GM19238 (cell line): ENCODE measurements at regions not wholly inside any gene's neighbourhood (a gene's known extent, or its start where the extent isn't known, plus 50 kb on each side); places are given as distances from the start of the nearest gene placed in this dataset.
"Not testable (repeated sequence)": the region's sequence is repeated elsewhere in the genome, so short reads cannot be mapped to it uniquely, and the experiment has no call there.

Experiments
- DNase-seq: peaks from one replicate; pipeline ENCODE4 v3.0.0; 2011; ENCODE audit warnings: low spot score; ENCODE audit not compliant: insufficient read length

DNA sequence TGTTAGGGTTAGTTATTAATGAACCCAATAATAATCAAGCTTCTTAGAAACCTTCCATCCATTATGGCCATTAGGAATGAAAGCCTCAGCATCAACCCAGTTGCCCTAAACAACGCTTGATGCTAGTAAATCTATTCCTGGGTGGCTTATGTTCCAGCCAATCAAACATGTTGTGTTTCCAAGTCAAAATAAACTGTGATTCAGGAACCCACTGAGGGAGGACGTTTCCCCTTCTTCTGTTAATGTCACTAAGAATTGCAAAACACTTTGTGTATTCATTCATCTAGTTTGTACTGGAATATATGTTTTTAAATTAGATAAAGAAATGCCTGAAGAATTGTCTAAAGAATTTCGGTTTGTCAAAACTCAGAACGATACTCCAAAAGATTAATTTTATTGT, 142.5 kb upstream of the MSX2 start:
- no peak for DNase-seq

DNA sequence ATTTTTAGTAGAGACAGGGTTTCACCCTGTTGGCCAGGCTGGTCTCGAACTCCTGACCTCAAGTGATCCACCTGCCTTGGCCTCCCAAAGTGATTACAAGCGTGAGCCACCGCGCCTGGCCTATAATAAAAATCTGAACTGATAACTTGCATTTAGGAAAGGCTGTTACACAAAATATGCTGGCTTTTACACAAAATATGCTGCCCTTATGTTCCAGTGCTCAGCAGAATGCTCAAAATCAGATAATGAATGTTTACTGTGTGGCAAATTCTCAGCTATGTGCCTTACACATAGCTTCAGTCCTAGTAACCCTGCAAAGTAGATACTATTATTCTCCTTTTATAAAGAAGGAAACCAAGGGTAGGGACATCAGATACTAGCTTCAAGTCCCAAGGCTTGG, 141.3 kb upstream of the MSX2 start:
- DNase-seq = no peak

DNA sequence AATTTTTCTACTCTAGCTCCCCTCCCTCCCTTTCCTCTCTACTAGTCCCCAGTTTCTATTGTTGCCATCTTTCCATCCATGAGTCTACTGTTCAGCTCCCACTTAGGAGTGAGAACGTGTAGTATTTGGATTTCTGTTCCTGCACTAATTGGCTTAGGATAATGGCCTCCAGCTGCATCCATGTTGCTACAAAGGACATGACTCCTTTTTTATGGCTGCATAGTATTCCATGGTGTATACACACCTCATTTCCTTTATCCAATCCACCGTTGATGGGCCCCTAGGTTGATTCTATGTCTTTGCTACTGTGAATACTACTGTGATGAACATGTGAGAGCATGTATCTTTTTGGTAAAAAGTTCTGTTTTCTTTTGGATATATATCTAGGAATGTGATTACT, 138.9 kb upstream of the MSX2 start:
- DNase-seq = no peak

DNA sequence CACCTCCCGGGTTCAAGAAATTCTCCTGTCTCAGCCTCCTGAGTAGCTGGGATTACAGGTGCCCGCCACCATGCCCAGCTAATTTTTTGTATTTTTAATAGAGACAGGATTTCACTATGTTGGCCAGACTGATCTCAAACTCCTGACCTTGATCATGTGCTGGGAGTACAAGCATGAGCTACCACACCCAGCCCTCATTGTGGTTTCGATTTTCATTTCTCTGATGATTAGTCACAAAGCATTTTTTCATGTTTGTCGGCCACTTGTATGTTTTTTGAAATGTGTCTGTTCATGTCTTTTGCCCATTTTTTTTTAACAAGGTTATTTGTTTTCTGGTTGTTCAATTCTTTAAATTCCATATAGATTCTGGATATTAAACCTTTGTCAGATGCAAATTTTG, 138.2 kb upstream of the MSX2 start:
- not testable (repeated sequence) for DNase-seq

DNA sequence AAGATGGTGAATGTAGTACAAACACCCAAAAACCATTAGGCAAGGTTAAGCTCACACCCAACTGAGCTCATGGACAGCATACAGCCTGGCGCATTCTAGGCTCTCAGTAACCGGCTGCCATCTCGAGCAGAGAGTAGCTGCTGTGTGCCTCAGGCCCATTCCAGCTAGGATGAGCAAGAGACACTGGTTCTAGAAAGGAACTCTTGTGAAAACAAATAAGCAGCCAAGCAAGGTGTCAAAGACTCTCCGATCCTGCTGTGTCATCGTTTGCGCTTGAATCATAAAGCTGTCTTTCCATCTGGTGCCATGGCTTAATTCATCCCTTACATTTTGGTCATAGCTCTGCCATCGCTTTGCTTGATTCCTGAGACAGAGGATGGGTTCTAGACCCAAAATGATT, 135.4 kb upstream of the MSX2 start:
- DNase-seq = no peak

DNA sequence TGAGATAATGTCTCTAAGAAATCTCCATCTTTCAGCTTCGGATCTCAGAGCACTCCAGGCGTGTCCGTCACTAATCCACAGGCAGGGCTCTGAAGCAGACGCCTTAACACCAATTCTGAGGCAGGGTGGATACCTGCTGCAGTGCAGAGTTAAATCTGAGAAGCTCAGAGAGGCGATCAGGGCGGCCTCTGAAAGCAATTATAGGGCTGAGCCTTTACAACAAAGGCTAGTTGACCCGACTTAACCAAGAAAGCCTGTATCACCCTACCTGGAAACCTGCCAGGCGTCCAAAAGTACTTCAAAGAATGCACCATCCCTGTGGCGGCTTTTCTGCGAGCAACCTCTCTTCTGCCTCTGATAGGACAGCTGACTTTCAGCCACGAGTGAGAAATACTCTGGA, 134.8 kb upstream of the MSX2 start:
- DNase-seq = no peak

DNA sequence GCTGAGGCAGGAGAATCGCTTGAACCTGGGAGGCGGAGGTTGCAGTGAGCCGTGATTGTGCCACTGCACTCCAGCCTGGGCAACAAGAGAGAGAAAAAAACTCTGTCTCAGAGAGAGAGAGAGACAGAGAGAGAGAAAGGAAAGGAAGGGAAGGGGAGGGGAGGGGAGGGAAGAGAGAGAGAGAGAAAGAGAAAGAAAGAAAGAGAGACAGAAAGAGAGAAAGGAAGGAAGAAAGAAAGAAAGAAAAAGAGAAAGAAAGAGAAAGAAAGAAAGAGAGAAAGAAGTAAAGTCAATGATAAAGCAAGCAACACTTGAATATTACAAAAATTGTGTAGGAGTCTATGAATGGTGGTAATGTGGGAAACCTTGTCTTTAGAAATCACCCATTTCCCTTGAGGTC, 133.6 kb upstream of the MSX2 start:
- DNase-seq = no peak

DNA sequence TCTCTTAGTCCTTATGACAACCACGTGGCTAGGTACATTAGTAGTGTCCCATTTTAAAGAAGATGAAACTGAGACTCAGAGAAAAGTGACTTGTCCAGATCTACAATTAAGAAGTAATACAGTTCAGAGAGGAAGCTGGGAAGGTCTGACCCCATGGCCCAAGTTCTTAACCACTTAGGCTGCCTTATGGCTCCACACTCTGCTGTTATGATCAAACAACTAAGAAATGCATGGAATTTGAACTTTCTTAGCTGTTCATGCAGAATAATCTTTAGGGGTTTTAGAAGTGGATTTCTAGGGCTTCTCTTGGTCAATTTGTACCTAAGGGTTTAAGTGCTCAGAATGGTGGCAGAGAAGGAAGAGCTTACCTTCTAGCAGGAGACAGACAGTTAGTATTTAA, 128.0 kb upstream of the MSX2 start:
- no peak for DNase-seq

DNA sequence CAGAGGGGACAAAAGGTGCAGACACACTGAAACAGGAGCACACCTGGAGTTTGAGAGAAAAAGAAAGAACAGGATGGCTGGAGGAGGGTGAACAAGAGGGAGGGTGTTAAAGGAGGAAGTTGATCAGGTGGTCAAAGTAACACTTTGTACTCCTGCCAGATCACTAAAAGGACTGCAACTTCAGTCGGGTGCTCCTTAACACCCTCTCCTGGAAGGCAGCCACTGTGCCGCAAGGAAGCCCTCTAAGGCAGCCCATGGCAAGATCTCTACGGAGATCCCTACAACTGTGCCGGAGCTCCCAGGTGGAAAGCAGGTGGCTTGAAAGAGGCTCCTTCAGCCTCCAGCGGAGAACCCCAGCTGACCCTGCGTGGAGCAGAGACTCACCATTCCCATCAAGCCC, 124.4 kb upstream of the MSX2 start:
- no peak for DNase-seq

DNA sequence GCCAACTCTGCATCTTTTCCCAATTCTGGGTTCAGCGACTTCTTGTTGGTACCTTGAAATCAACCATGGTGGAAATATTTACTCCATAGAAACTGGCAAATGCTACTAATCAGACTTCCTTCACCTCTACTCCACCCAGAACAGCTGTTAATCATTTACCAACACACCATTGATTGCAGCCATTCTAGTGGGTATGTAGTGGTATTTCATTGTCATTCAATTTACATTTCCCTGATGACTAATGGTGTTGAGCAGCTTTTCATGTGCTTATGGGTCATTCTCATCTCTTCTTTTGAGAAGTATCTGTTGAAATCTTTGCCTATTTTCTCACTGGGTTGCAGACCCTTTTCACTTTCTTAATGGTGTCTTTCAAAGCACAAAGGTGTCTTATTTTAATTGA, 122.4 kb upstream of the MSX2 start:
- no peak for DNase-seq

DNA sequence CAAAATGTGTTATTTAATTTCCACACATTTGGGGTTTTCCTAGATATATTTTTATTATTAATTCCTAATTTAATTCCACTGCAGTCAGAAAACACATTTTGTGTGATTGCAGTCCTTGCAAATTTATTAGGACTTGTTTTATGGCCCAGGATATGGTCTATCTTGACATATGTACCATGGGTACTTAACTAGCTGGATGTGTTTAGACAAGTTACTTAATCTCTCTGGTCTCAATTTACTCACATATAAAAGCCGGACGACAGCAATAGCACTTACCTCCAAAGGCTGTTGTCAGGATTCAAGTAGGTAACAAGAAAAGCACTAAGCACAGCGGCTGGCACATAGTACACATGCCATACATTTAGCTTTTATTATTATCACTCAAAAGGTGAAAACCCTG, 118.2 kb upstream of the MSX2 start:
- DNase-seq = no peak

DNA sequence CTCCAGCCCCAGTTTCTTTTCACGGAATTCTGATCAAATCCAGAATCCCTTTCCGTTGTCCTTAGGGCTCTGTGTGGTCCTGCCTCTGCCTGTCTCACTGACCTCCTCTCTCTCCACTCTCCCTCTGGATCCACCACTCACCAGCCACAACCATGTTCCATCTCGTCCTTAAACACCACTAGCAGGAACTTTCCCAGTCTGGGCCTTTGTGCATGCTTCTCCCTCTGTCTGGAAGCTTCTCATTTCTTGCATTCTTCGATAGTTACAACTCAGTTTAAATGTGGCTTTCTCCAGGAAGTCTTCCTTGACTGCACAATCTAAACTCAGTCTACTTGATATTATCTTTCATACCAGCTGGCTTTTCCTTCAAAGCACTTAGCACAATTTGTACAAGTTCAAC, 117.7 kb upstream of the MSX2 start:
- no peak for DNase-seq

DNA sequence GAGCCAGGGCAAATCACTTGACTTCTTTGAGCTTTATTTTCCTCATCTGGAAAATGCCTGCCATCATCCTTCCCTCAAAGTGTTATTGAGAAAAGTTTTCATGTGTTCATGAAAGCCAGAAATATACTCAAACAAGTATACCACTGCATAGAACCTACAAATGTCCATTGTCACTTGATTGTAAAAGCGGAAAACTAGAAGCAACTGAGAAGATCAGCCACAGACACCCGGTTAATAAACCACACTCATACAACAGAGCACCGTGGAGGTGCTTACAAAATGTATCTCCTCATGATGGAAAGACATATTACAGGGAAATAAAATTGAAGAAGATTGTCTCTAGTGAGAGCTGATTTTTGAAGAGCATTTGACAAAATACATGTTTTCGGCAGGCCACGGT, 117.2 kb upstream of the MSX2 start:
- DNase-seq = no peak

DNA sequence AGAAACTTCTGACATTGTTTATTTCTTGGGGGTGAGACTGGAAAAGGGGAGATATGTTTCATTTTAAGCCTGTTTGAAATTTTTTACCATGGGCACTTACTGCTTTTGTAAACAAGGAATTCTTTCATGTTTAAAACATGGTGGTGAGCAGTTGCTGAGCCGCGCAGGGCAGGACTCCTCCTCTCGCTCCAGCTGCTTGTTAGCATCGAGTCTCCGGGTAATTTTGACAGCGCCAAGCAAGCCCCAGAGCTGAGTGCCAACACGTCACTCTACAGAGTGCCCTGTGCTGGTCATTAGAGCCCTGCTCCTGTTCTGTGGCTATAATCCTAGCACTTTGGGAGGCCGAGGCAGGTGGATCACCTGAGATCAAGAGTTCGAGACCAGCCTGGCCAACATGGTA, 116.5 kb upstream of the MSX2 start:
- DNase-seq = no peak

DNA sequence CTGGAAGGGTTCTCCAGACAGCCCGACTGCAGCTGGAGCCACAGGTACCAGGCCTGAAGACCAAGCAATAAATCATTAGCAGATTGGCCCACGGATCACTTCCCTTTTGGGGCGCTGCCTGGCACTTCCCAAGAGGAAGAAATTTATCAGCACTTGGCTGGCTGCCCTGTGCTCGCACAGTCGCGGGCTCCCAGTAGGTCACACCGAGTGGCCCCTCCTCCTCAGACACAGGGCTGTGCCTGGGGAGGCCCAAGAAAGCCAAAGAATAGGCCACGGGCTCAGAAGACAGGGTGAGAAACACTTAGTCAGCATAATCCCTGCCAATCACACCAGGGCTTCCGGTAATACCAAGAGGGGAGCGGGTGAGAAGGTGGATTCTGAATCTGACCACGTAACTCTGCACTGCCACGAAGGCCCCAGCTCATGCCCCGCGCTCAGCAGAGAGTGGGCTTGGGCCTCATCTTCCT, 115.7 kb upstream of the MSX2 start:
- no peak for DNase-seq

DNA sequence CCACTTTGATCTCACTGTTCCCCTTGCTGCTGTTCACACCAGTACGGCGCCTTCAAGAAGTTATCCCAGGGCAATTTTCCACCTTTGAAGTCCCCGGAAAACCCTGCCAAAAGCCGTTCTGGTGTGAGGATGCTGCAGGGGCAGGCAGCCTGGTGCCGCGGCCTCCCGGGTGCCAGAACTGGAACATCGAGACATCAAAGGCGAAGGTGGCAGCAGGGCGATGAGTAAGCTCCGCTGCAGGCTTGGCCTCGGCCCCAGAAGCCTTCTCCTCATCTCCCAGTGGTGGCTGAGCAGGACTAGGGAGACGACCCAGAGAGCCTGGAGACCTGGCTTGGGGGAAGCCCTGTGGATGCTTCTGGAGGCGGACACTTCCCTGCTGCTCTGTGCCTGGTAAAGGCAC, 115.3 kb upstream of the MSX2 start:
- DNase-seq = no peak

DNA sequence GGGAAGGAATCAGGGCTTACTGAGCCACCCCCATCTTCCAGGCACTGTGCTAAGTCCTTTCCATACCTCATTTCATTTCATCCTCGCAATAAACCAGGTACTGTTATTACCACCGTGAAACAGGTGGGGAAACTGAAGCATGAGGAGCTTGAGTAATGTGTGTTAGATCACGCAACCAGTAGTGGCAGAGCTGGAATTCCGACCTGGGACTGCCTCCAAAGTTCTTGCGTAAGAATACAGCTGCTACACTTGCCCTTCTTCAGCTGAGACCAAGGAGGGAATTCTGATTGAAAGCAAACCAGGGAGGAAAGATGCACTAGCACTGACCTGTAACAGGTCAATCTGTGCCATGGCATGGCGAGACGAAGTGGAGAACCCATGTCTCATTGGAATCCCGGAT, 113.4 kb upstream of the MSX2 start:
- no peak for DNase-seq

DNA sequence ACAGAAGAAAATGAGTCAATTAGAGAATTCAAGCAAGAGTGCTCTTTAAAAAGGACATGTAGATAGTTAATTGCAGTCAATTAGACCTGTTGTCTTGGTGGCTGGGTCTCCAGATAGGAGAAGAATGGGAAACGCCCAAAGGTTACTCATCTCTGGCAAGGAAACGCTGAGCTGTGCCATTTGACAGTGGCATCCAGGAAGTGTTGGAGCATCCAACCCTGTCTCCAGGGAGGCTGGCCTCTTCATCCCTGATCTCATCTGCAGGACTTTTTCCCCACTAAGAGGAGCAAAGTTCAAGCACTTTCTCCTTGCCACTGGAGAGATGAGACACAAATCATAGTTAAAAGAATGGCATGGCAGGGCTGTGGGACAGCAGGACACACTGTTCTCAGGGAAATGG, 111.7 kb upstream of the MSX2 start:
- no peak for DNase-seq

DNA sequence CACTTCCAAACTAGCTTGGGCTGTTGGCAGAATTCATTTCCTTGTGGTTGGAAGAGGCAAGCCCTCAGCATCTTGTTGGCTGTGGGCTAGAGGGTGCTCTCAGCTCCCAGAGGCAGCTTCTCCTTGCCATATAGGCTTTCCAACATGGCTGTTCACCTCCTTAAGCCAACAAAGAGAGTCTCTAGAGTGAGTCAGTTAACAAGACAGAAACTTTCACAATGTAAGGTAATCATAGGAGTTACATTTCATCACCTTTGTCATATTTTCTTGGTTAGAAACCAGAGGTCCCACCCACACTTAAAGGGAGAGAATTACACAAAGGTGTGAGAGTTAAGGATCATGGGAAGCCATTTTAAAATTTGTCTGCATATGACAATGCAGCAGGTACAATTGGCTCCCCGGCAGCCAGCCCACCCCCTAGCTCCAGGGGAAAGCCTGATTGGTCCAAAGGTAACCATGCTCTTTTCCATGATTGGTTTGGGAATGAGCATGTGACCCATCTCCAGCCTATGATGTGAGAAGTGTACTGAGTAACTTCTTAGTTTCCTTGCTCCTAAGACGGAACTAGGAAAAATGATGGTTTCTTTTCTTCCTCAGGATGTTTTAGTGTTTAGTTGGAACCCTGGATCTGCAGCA, 109.8 kb upstream of the MSX2 start:
- DNase-seq = no peak

DNA sequence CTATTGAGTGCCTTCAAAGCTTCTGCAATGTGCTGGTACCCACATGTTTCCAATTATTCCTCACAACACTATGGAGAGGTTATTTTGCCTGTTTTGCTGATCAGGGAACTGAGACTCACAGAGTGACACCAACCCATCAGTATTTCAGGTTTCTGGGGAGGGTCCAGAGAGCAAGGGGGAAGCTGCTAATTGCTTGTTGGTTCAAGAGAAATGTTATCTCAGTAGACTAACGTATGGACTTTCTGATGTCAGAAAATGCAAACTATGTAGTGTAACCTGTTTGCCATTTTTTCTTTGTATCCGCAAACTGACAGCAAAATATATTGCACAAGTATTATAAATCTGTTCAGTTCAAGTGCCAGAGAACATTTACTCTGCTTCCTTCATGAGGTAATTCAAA, 108.3 kb upstream of the MSX2 start:
- DNase-seq = no peak

DNA sequence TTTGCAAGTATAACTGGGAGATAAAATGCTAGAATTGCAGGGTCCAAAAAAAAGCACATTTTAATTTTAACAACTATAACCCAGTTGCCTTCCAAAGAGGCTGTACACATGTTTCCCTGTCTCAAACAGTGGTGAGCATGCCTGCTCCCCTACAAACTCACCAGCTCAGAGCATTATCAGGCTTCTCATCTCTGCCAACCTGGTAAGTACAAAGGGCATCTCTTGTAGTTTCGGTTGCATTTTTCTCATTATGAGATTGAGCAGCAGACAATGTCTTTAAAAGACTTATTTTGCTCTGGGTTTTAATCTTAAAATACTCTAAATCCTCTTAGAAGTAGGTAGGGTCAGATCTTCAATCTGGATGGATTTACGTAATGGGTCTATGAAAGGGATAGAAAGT, 107.1 kb upstream of the MSX2 start:
- DNase-seq = no peak

DNA sequence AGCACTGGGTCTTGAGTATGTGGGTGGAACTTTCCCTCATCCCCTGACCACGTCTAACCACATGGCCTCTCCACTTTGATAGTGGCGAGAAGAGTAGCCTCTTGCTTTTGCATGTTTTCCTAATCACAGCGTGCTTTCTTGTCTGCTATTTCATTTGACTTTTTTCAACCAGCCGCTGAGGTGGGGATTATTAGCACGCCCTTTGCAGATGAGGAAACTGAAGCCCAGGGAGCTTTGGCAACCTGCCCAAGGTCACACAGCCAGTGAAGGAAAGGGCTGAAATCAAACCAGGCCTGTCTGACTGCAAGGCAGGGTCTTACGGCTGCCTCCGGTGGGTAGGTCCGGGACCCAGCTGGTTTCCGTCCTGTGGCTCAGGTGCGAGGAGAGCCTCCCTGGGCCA, 106.5 kb upstream of the MSX2 start:
- DNase-seq = no peak

DNA sequence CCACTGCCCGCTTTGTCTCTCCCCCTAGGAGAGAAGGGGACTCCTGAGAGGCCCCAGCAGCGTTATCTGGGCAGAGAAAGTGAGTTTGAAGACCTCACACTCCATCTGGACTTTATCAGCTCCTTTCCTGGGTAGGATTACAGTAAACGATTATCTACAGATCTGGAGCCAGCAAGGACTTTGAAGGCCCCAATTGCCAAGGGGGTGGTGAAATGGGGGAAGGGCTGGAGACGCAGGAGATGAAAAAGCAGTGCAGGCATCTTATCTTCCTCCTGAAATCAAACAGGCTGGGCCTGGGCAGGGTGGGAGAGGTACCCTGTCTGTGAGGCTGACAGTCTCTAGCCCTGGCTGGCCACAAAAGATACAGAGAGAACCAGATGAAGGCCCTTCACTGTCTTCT, 105.8 kb upstream of the MSX2 start:
- DNase-seq = no peak

DNA sequence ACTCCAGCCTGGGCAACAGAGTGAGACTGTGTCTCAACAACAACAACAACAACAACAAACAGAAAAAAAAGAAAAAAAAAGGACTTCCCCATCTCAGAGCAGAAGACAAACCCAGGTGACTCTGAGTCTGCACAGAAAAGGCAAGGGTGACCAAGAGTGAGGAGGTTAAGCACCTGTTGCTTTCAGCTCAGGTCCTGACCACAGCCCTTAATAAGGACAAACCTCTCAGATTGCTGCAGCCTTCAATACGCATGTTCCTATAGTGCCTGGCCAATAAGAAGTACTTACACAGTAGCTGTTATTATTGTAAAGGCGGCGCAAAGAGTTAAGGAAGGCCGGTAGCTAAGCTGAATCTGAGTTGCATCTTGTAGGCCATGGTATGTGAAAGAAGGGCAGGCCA, 102.3 kb upstream of the MSX2 start:
- DNase-seq = no peak
